ENCODE measurements at regions not wholly inside any gene's neighbourhood (a gene's known extent, or its start where the extent isn't known, plus 50 kb on each side); places are given as distances from the start of the nearest gene placed in this dataset.

DNA sequence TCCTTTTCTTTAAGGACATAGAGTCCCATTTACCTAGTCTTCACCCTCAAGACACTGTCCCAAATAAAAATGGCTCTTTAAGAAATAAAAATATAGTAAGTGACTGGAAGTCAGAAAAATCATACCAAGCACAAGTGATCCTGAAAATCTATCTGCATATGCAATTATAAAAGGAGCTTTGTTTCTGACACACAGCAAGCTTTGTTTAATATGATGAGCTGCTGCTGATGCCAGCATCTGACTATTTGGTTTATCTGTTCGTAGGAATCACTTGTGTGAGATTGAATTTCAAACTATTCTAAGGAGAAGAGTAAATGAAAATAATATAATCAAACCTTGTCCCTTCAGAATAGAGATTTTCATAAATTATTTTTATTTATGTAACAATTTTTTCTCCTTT is 332.4 kb downstream of the PCDH7 start:
- WGBS, 5 donors, result 69 to 77% (median 73%) methylated on average over 1 of the region's 1 CpG
- Histone ChIP-seq H3K4me3 (no peak overlapping the region), H3K9me3 (no peaks in the 10 kb centered on the region), H3K4me1 (peaks cover 0 to 13% (median 0%) of the 10 kb centered on the region in 4 donors), H3K27me3 (no peaks in the 10 kb centered on the region), H3K27ac (no peak overlapping the region), H3K36me3 (no peaks in the 10 kb centered on the region)
- no peak for TF ChIP-seq EP300 (IDR thresholded peaks at IDR 0.05)
- TF ChIP-seq, protein P1, sequence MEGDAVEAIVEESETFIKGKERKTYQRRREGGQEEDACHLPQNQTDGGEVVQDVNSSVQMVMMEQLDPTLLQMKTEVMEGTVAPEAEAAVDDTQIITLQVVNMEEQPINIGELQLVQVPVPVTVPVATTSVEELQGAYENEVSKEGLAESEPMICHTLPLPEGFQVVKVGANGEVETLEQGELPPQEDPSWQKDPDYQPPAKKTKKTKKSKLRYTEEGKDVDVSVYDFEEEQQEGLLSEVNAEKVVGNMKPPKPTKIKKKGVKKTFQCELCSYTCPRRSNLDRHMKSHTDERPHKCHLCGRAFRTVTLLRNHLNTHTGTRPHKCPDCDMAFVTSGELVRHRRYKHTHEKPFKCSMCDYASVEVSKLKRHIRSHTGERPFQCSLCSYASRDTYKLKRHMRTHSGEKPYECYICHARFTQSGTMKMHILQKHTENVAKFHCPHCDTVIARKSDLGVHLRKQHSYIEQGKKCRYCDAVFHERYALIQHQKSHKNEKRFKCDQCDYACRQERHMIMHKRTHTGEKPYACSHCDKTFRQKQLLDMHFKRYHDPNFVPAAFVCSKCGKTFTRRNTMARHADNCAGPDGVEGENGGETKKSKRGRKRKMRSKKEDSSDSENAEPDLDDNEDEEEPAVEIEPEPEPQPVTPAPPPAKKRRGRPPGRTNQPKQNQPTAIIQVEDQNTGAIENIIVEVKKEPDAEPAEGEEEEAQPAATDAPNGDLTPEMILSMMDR (IDR thresholded peaks at IDR 0.05), result no peak
- no peak for TF ChIP-seq POLR2A (IDR thresholded peaks at IDR 0.05)
- TF ChIP-seq POLR2AphosphoS5 (IDR thresholded peaks at IDR 0.05), result no peak
- intact Hi-C loops (cut with DNase I; ENCODE audit: low total_unique reads), result no loop called here
- no peak for DNase-seq

DNA sequence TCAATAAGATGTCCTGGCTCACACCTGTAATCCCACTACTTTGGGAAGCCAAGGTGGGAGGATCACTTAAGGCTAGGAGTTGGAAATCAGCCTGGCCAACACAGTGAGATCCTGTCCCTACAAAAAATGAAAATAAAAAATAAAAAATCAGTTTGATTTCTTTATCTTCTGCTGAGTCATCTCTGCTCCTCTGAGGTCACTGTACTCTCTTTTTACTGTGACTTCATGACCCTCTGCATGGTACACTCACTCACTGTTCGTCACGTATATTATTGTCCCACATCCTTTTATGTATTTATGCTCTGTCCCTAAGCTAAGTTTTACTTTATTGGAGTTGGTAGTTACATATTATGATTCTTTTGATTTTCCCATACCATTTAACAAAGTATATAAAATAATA is 333.3 kb downstream of the PCDH7 start:
- 94 to 98% (median 95%) methylated on average over 2 of the region's 2 CpGs for WGBS, 5 donors
- H3K36me3 ChIP-seq, result no peaks in the 10 kb centered on the region
- no peak overlapping the region for H3K27ac ChIP-seq
- no peaks in the 10 kb centered on the region for H3K9me3 ChIP-seq
- H3K4me1 ChIP-seq, result peaks cover 0 to 13% (median 0%) of the 10 kb centered on the region in 4 donors
- no peak for TF ChIP-seq POLR2AphosphoS5 (IDR thresholded peaks at IDR 0.05)
- H3K4me3 ChIP-seq, result no peak overlapping the region
- no peaks in the 10 kb centered on the region for H3K27me3 ChIP-seq
- intact Hi-C loops (cut with DNase I; ENCODE audit: low total_unique reads), result no loop called here
- no peak for DNase-seq

DNA sequence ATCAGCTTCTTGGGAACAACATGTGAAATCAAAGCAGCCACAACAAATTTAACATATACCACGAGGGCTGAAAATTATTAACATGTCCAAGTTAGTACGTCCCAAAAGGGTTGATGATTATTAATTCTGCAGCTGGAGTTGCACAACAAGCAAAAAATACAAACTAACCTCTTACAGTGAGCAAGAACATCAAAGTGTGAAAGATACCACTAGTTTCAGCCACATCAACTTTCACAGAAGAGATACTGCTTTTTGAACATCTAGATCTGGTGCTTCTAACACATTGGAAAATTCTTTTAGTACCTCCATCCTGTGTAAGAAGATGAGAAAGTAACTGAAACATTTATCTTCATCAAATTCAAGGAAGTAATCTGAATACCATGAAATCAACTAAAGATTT is 334.1 kb downstream of the PCDH7 start:
- intact Hi-C loops (cut with DNase I; ENCODE audit: low total_unique reads), result no loop called here
- no peaks in the 10 kb centered on the region for H3K27me3 ChIP-seq

DNA sequence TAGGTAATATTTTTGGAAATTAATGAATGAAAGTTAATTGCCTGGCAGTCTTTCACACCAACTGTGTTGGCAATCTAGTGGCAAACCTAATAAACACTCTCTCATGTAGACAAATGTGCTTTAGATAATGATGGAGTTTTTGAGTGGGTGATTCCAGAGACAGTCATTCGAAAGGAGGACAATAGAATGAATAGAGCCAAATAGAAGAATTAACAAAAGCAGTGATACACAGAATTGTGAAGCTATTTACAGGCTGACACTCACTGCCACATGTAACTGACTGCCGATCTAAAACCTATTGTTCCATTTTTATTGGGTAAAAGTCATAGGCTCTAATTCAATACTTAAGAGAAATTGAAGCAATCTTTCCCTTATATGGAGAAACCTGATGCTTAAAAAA is 338.5 kb downstream of the PCDH7 start:
- Histone ChIP-seq H3K9me3 (no peaks in the 10 kb centered on the region), H3K4me3 (no peak overlapping the region), H3K36me3 (no peaks in the 10 kb centered on the region), H3K27ac (no peak overlapping the region), H3K4me1 (peaks cover 0 to 12% (median 4%) of the 10 kb centered on the region in 4 donors), H3K27me3 (no peaks in the 10 kb centered on the region)
- WGBS, 5 donors, result 80 to 90% (median 82%) methylated on average over 2 of the region's 2 CpGs
- no peak for DNase-seq
- intact Hi-C loops (cut with DNase I; ENCODE audit: low total_unique reads), result no loop called here
- TF ChIP-seq, protein P1 (IDR thresholded peaks at IDR 0.05), result no peak
- TF ChIP-seq EP300 (IDR thresholded peaks at IDR 0.05) (no peak), POLR2A (IDR thresholded peaks at IDR 0.05) (no peak), POLR2AphosphoS5 (IDR thresholded peaks at IDR 0.05) (no peak)

More for the DNA sequence above, 334.1 kb downstream of the PCDH7 start:
- TF ChIP-seq EP300 (IDR thresholded peaks at IDR 0.05), result no peak
- TF ChIP-seq POLR2A (IDR thresholded peaks at IDR 0.05), result no peak
- TF ChIP-seq, protein P1 (IDR thresholded peaks at IDR 0.05), result no peak
- no peak for TF ChIP-seq POLR2AphosphoS5 (IDR thresholded peaks at IDR 0.05)
- Histone ChIP-seq H3K9me3 (no peaks in the 10 kb centered on the region), H3K36me3 (no peaks in the 10 kb centered on the region), H3K27ac (no peak overlapping the region), H3K4me1 (peaks cover 0 to 15% (median under 1%) of the 10 kb centered on the region in 4 donors), H3K4me3 (no peak overlapping the region)
- DNase-seq, result no peak
- WGBS, 5 donors, result 71 to 90% (median 82%) methylated on average over 2 of the region's 2 CpGs

DNA sequence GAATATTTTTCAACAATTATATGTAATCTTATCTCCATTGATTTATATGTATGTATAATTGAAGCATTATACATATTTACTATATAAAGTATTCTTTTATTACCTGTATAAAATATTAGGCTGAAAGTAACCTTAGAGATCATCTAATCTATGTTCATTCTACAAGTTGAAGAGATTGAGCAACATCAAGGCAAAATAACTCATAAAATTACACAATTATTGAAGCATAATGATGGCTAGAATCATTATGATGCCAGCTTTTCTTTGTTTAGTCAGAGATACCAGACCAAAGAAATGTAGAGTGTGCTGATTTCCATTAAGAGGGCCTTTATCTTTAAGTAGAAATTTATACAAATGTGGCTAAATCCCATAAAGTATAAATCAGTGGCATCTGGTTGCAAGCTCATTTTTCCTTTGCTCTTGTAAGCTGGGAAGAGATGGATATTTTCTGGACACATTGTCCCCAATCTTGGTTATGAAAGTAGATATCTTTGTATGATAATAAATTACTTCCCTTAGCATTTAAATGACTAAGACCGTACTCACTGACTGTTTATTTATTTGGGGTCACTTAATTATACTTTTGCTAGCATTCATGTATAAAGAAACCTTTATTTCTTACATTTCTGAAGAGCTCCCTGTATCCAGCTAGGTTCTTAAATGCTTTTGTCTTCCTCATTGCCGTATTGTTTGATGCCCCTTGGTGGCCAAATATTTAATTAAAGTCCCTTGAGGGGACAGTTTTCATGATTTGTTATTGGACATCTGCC is 339.8 kb downstream of the PCDH7 start:
- TF ChIP-seq POLR2A (IDR thresholded peaks at IDR 0.05) (no peak), POLR2AphosphoS5 (IDR thresholded peaks at IDR 0.05) (no peak), EP300 (IDR thresholded peaks at IDR 0.05) (no peak)
- TF ChIP-seq, protein P1 (IDR thresholded peaks at IDR 0.05), result no peak
- WGBS, 5 donors, result 56 to 79% (median 65%) methylated on average over 2 of the region's 2 CpGs

More for the DNA sequence above, 339.8 kb downstream of the PCDH7 start:
- intact Hi-C loops (cut with DNase I; ENCODE audit: low total_unique reads), result no loop called here
- Histone ChIP-seq H3K27ac (no peak overlapping the region), H3K36me3 (no peaks in the 10 kb centered on the region), H3K4me1 (peaks cover 0 to 12% (median 4%) of the 10 kb centered on the region in 4 donors), H3K4me3 (no peak overlapping the region), H3K27me3 (no peaks in the 10 kb centered on the region), H3K9me3 (no peaks in the 10 kb centered on the region)
- DNase-seq, result no peak

Measured in stomach (tissue), 8 donors.